NCI-H2227 (cell line): ENCODE measurements at regions not wholly inside any gene's neighbourhood (a gene's known extent, or its start where the extent isn't known, plus 50 kb on each side); places are given as distances from the start of the nearest gene placed in this dataset.
A peak's percentile ranks its signal among the peaks of the same experiment; 100 is the strongest.

Source experiments
- DNase-seq: peaks from one replicate; lab custom pipeline; 2025; ENCODE audit not compliant: unreplicated experiment; lab: John Stamatoyannopoulos, UW

GRCh38 chr1:25007390-25008191 is 77.5 kb upstream of the RUNX3 start:
- DNase-seq = peak; percentile 12

DNA sequence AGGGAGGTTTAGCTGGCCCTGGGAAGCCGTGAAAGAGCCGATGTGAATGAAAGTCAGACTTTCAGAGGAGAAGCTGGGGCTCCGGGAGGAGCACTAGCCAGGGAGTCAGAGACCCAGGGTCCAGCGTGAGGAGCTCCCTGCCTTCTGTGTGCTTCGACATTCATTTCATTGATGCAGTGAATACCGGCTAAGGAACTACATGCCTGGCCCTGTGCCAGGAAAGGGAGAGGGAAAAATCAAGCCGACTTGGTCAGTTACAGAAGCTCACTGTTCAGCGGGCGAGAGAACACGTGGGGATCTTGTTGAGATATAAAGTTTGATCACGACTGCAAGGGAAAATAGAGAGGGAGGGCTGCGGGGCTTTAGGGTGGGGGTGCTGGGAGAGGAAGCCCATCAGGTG is 76.7 kb upstream of the RUNX3 start:
- peak; percentile 67 for DNase-seq

DNA sequence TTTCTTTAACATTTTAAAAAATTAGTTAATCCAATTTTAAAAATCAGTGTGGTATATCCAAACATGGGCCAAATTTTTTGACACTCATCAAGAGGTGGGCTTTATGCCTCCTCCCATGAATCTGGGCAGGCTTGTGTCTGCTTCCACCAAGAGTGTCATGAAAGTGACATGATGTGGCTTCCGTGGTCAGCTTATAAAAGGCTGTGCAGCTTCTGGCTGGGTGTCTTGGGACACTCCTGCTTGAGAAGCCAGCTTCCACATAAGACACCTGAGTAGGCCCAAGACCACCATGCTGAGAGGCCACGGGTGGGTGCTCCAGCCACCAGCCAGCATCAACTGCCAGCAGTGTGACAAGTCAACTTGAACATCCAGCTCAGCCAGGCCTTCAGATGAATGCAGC is 74.3 kb upstream of the RUNX3 start:
- no peak for DNase-seq

- DNase-seq = no peak
These were observed 73.5 kb upstream of the RUNX3 start for GRCh38 chr1:25003457-25004190.

GRCh38 chr1:25003000-25003399 is 72.9 kb upstream of the RUNX3 start:
- no peak for DNase-seq

DNA sequence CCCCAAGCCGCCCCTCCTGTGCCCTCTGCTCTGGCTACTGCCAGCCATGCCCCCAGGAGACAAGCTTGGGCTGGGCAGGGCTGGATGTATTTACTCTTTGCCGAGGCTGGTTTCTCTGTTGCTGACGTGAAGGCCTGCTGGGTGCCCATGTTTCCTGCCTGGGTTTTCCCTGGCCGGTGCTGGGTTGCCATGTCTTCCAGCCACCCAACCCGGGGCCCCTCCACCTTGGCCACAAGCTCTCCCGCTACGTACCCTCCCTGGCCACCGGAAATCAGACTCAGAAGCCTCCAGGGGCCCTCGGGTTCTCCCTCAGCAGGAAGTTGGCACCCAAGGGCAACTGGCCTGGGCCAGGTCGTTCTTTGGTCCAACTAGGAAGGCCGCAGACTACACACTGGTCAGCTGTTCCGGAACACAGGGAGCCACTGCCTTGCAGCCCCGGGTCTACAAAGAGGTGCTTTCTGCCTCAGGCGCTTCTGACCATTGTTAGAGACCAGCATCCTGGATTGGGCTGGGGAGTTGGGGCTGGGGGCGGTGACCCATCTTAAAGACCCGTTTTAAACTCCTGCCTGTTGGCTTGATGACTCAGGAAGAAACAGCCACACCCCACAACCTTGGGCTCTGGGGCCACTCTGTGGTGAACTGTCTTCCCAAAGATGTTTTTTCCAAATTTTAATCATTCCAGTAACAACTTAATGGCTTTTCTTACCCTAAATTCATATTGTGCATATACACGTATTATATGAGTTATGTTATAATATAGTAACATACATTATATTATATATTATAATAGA is 71.2 kb upstream of the RUNX3 start:
- DNase-seq = no peak

- no peak for DNase-seq
These were observed 69.8 kb upstream of the RUNX3 start for GRCh38 chr1:24999906-25000305.

DNA sequence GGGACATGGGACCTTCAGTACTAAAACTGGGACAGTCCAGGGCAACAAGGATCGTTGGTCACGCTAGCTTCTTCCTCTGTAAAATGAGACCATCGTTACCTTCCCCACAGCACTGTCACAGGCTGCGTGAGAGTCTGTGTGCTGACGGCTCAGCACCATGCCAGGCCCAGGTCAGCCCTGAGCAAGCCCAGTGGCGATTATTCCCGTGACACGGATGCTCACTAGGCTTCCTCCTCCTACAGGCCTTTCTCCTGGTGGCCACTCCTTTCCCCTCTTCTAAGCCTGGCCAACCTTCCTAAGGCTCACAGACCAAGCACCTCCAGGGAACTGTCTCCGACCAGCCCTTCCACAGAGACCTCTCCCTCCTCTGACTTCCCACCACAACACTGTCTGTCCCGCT is 69.3 kb upstream of the RUNX3 start:
- DNase-seq = no peak

DNA sequence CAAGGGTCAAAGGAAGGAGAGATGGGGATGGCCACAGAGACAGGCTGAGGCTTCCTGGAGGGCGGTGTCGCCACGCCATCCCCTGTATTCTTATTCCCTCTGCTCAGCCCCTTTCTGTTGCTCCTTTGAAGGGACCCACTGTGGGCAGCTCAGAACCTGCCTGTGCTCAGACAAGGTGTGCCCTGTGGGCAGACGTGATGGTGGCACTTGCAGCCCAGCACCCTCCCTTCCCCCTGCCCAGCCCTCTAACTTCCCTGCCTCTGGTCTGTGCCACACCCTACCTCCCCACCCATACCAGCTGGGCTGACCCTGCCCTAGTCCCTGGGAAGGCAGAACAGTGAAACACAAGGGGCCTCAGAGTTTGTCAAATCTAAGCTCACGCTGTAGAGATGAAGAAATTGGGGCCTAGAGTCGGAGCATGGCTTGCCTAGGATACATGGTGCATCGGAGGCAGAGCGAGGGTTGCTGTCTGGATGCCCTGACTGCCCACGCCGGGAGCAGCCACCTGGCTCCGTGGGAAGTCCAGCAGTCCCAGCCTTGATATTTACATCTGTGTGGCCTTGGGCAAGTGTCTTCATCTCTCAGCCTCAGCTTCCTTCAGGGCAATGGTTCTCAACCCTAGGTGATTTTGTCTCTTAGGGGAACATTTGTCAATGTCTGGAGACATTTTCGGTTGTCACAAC is 68.6 kb upstream of the RUNX3 start:
- DNase-seq = no peak

DNA sequence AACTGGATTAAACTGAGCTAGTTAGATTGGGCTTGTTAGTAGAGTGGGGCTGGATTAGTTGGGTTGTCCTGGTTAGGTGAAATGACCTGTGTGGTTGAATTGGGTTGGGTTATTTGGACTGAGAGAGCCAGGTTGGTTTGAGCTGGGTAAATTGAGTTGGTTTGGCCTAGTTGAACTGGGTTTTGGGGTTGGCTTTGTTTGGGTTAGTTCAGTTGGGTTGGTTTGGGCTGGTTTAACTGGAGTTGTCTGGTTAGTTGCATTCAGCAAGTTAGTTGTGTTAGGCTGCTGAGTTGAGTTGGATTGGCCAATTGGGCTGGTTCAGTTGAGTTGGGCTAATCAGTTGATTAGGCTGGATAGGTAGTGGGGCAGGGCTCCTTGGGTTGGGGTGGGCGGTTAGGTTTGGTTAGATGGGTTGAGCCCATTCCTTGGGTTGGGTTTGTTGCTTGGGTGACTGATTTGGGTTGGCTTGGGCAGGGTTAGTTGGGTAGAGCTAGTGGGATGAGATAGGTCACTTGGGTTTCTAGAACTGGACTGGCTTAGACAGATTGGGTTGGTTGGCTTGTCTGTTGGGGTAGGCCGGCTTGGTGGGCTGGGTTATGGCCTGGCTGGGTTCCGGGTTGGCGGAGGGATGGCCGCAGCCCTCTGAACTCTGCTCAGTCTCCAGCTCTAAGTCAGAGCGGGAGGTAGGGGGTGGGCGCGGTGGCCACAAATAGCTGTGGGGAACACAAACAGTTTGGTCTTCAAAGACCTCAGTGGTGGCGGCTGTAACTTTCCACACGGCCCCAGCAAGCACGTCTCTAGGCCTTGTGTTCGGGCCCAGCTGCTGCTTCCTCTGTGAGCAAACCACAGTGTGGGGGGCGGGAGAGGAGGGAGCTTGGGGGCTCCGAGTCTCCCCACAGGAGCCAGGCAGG is 67.2 kb upstream of the RUNX3 start:
- DNase-seq = no peak

- DNase-seq = no peak
These were observed 66.4 kb upstream of the RUNX3 start for GRCh38 chr1:24996456-24996855.

- no peak for DNase-seq
These were observed 65.6 kb upstream of the RUNX3 start for GRCh38 chr1:24995661-24996060.

DNA sequence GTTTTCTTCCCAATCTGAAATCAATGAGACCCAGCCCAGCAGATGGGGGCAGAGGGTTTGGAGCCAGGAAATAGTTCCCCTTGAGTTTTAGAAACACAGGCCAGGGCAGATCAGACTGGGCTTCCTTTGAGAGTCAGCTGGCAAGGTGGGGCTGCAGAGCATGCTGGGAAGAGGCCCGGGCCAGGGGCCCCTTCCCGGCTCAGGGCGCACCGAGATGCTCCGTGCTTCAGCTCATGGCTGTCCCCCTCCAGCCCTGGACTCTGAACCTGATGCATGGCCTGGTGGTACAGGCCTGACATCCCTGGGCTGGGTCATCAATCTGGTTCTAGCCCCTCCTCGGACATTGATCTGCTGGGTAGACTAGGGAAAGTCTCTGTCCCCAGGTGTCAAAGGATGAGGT is 65.1 kb upstream of the RUNX3 start:
- DNase-seq = no peak

GRCh38 chr1:24993871-24994580 is 64.0 kb upstream of the RUNX3 start:
- no peak for DNase-seq

DNA sequence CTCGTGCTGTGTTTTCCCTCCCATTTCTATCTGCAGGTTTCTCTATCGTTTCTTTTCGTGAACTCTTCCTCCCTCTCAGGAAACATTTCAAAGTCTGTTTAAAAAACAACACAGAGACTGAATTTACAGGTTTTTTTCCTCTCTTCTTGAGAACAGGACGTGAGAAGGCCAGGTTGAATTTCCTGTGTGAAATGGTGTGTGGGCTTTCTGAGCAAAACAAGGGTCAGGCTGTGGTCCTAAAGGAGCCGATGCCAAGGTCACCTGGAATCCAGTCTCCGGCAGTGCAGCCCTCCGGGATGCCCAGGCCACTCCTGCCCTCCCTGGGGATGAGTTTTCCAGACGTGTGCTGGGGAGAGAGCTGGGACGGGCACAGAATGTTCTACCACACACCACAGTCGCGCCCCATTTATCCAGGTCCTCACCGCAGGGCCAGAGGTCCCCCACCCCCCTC is 62.7 kb upstream of the RUNX3 start:
- DNase-seq = no peak

- DNase-seq = no peak
These were observed 62.2 kb upstream of the RUNX3 start for GRCh38 chr1:24992124-24992760.

- no peak for DNase-seq
These were observed 61.6 kb upstream of the RUNX3 start for GRCh38 chr1:24991697-24992096.

GRCh38 chr1:24990779-24991641 is 60.9 kb upstream of the RUNX3 start:
- no peak for DNase-seq
